Fibroblast of lung (primary cell): ENCODE measurements at regions not wholly inside any gene's neighbourhood (a gene's known extent, or its start where the extent isn't known, plus 50 kb on each side); places are given as distances from the start of the nearest gene placed in this dataset.

Experiments used
- EZH2 ChIP-seq: IDR thresholded peaks from 2 replicates; pipeline ENCODE4 v1.5.1; 2012; ENCODE audit warnings: low read length, control low read depth, mild to moderate bottlenecking; ENCODE audit errors: missing control alignments
- TF ChIP-seq, protein P1 (sequence below), 2 donors: IDR thresholded peaks in 1 of 2; conservative IDR thresholded peaks in 1 of 2; 1 replicate in 1 of 2; 2 replicates in 1 of 2; pipeline ENCODE4 v1.5.1; 2011 to 2012; ENCODE audit warnings: low read length in 2 of 2, control low read depth in 1 of 2, inconsistent platforms in 1 of 2, low read depth in 1 of 2, mild to moderate bottlenecking in 1 of 2

DNA sequence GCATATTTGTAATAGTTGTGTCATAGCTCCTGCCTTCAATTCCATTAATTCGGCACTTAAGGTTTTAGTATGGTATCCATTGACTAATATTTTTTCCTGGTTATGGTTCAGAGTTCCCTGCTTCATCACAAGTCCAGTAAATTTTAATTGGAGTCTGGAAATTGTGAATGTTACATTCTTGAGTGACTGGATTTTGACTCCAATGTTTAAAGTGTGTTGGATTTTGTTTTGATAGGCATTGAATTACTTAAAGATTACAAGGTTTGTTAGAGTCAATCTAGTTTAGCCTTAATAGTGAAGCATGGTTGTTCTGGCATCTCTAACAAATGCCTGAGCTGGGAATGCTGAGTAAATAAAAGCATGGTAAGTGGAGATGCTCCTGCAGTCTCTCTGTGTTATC, 326.6 kb upstream of the IGFBP3 start:
- TF ChIP-seq, protein P1, sequence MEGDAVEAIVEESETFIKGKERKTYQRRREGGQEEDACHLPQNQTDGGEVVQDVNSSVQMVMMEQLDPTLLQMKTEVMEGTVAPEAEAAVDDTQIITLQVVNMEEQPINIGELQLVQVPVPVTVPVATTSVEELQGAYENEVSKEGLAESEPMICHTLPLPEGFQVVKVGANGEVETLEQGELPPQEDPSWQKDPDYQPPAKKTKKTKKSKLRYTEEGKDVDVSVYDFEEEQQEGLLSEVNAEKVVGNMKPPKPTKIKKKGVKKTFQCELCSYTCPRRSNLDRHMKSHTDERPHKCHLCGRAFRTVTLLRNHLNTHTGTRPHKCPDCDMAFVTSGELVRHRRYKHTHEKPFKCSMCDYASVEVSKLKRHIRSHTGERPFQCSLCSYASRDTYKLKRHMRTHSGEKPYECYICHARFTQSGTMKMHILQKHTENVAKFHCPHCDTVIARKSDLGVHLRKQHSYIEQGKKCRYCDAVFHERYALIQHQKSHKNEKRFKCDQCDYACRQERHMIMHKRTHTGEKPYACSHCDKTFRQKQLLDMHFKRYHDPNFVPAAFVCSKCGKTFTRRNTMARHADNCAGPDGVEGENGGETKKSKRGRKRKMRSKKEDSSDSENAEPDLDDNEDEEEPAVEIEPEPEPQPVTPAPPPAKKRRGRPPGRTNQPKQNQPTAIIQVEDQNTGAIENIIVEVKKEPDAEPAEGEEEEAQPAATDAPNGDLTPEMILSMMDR (conservative IDR thresholded peaks at IDR 0.05 in 1 of 2, IDR thresholded peaks at IDR 0.05 in 1 of 2; ENCODE audit: low read depth in 1 of 2, low read length in 2 of 2), result no peak
- TF ChIP-seq EZH2, result no peak
